ENCODE measurements at regions not wholly inside any gene's neighbourhood (a gene's known extent, or its start where the extent isn't known, plus 50 kb on each side); places are given as distances from the start of the nearest gene placed in this dataset.

DNA sequence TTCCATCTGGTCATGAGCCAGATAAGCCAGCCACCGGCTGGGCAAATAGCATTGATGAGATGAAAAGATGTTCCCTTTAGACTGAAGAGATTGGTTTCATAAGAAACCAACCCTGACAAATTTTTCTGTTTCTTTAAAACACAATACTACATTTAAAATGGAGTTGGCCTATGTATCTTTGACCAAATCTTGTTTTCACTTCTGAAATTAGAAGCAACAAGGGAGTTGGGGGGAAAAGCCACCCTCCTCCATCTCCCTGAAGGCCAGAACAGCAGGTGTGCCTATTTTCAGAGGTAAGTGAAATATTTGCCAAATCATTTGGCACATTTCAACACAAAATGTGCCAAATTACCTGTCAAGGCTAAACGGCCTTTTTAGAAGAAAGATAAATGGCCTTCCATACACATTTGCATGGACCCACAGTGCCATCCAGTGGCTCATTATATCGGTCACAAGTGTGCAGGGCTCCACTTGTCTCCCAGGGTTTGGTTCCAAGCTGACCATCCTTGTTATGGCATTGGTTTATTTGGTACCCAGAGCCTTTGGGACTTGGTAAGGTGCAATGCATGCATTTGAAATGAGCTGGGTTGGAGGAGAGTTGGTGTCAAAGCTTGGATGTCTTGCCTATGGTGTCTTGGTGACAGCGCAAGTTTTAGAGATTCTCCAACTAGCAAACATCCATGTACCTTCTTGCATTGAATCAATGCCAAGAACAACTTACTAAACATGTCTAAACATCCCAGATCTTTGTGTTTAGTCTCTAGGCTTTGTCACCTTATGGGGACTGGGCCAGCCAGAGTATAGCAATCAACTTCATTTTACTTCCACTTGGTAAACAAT, 372.0 kb upstream of the KIF2A start:
- ATAC-seq (no peak), DNase-seq (no peak)
- Mint-ChIP-seq H3K27ac (no peak overlapping the region), H3K36me3 (no peaks in the 10 kb centered on the region), H3K9me3 (ENCODE audit: low read depth) (no peaks in the 10 kb centered on the region), H3K4me3 (no peak overlapping the region), H3K4me1 (no peaks in the 10 kb centered on the region), H3K27me3 (peaks cover 2% of the 10 kb centered on the region)
- CTCF ChIA-PET, result no interaction called here

DNA sequence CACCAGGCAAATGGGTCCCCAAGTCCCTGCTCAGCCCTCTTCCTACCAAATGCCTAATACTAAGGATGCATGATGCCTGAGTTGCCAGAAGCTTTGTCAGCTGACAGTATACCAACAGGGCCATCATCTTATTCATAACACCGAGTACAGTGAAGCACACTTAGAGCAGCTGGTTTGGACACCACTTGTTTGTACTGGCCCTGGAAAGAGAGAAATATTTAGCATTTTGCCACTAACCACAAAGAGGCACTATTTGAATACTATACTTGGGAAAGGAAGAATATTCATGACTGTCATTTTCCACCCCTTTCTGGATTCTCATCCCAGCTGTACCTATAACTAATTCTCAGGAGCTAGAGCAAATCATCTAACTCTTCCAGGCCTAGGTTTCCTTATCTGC, 364.4 kb upstream of the KIF2A start:
- Mint-ChIP-seq H3K9me3 (ENCODE audit: low read depth) (no peaks in the 10 kb centered on the region), H3K27me3 (peaks cover 2% of the 10 kb centered on the region), H3K4me3 (no peak overlapping the region), H3K36me3 (no peaks in the 10 kb centered on the region), H3K4me1 (no peaks in the 10 kb centered on the region), H3K27ac (no peak overlapping the region)
- DNase-seq (no peak), ATAC-seq (no peak)
- CTCF ChIA-PET, result no interaction called here

DNA sequence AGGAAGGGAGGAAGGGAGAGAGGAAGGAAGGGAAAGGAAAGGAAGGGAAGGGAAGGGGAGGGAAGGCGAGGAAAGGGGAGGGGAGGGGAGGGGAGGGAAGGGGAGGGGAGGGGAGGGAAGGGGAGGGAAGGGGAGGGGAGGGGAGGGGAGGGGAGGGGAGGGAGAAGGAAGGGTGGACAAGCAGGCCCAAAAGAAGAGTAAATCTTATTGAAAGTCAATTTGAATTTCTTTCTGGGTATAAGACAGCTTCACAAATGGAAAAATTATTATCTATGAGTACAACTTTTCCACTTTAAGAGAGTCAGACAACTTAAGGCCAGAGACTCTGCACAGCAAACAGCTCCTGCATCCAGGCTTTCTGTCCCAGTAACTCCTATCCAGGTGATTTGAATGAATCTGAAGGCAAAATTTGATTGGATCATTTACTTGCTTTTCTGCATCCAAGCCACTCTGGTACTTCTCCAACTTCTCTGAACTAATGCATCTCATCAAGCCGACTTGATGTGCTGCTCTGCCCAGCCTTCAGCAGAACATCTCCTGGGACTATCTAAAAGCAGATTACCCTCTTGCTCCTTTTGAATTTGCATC, 363.4 kb upstream of the KIF2A start:
- H3K4me3 Mint-ChIP-seq, result no peak overlapping the region
- no peak for ATAC-seq
- no peak overlapping the region for H3K27ac Mint-ChIP-seq
- H3K27me3 Mint-ChIP-seq, result peaks cover 2% of the 10 kb centered on the region
- no peaks in the 10 kb centered on the region for H3K36me3 Mint-ChIP-seq
- CTCF ChIA-PET, result no interaction called here
- no peaks in the 10 kb centered on the region for H3K9me3 Mint-ChIP-seq (ENCODE audit: low read depth)
- DNase-seq, result no peak
- H3K4me1 Mint-ChIP-seq, result no peaks in the 10 kb centered on the region

DNA sequence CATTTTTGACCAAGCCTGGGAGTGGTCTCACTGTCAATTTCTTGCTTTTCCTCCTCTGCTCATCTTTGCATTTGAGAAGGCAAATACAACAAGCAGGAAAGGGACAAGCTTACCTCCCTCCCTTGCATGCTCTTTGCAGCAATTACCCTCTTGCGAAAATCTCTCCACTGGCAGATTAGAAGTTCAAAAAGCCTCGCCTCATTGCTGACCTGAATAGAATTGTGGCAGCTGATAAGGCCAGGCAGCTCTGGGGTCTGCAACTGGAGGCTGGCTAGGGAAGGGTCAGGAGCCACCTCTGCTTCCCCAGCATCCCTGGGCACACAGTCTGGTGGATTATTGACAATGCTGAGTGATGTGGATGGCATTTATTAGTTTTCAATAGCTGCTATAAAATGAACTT, 362.3 kb upstream of the KIF2A start:
- CTCF ChIA-PET, result no interaction called here
- Mint-ChIP-seq H3K27ac (no peak overlapping the region), H3K9me3 (ENCODE audit: low read depth) (no peaks in the 10 kb centered on the region), H3K4me1 (no peaks in the 10 kb centered on the region), H3K27me3 (no peaks in the 10 kb centered on the region), H3K36me3 (no peaks in the 10 kb centered on the region), H3K4me3 (no peak overlapping the region)
- ATAC-seq (no peak), DNase-seq (no peak)

DNA sequence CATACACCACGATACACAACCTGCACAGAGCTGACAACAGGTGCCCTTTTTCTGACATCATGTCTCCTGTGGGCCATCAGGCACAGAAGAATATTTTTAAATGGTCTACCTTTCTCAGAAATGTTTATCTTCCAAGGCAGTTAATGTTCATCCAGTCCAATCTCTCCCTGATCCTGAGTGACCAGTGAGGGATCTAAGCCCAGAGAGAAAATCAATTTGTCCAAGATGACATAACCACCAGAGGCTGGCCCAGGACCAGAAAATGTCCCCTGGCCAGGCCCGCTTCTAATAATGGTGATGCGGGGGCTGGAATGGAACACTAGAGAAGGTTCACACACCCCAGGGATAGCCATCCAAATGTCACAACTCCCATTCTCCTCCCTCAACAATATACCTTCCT, 357.9 kb upstream of the KIF2A start:
- no peak for DNase-seq
- H3K36me3 Mint-ChIP-seq, result no peaks in the 10 kb centered on the region
- CTCF ChIA-PET, result no interaction called here
- no peaks in the 10 kb centered on the region for H3K9me3 Mint-ChIP-seq (ENCODE audit: low read depth)
- H3K4me1 Mint-ChIP-seq, result no peaks in the 10 kb centered on the region
- no peak overlapping the region for H3K4me3 Mint-ChIP-seq
- ATAC-seq, result no peak
- no peak overlapping the region for H3K27ac Mint-ChIP-seq
- H3K27me3 Mint-ChIP-seq, result no peaks in the 10 kb centered on the region

DNA sequence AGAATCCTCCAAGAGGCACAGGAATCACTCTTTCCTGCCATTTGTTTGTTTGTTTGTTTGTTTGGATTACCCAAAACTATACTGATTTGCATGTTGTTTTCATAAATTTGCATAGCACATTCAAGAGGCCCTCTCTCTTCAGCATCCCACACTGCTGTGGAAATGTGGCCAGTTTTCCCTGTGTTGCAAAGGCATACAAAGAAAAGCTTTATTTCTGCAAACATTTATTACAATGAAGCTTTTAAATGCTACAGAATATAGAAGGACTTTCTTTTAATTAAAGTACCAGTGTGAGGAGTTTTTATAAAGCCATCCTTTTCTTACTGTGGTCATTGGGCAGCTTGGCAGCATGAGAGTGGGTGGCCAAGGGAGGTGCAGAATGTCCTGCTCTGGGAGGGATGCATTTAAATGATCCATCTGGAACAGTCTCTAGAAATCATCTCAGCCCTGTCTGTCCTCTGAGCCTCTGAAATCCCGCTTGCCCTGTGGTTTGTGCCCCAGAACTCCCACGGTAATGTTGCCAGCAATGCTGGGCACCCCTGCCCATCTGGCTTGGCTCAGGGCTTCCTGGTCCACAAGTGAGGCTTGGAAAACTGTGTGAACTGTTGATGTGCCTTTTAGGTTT, 356.8 kb upstream of the KIF2A start:
- H3K27me3 Mint-ChIP-seq, result no peaks in the 10 kb centered on the region
- H3K9me3 Mint-ChIP-seq (ENCODE audit: low read depth), result no peaks in the 10 kb centered on the region
- CTCF ChIA-PET, result no interaction called here
- no peak for ATAC-seq
- H3K4me1 Mint-ChIP-seq, result no peaks in the 10 kb centered on the region
- no peaks in the 10 kb centered on the region for H3K36me3 Mint-ChIP-seq
- DNase-seq, result no peak
- H3K4me3 Mint-ChIP-seq, result no peak overlapping the region
- no peak overlapping the region for H3K27ac Mint-ChIP-seq

DNA sequence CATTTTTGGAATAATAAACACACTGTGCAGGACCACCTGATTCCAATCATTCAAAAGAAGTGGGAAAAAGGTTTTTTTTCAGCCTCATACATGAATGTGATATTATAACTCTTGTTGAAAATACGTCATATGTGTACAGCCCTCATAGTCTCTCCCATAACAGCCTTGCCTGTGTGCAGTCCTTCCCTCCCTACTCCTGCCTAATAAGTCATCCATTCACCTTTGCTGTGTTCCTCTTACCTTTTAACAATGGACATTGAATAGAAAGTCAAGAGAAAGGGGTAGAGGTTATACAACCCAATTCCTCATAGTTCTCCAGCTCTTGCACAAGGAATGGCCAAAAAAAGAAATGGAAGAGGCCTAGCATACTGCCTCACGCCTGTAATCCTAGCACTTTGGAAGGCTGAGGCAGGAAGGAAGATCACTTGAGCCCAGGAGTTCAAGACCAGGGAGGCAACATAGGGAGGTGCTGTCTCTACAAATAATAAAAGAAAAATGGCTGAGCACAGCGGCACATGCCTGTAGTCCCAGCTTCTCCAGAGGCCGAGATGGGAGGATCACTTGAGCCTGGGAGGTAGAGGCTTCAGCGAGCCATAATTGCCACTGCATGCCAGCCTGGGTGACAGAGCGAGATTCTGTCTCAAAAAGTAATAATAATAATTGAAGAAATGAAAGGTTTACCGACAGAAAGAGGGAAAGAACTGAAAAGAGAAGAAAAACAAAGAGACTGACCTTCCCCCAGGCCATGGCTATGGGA, 356.1 kb upstream of the KIF2A start:
- ATAC-seq (no peak), DNase-seq (no peak)
- Mint-ChIP-seq H3K27ac (no peak overlapping the region), H3K4me1 (no peaks in the 10 kb centered on the region), H3K36me3 (no peaks in the 10 kb centered on the region), H3K9me3 (ENCODE audit: low read depth) (no peaks in the 10 kb centered on the region), H3K4me3 (no peak overlapping the region), H3K27me3 (no peaks in the 10 kb centered on the region)
- CTCF ChIA-PET, result no interaction called here

DNA sequence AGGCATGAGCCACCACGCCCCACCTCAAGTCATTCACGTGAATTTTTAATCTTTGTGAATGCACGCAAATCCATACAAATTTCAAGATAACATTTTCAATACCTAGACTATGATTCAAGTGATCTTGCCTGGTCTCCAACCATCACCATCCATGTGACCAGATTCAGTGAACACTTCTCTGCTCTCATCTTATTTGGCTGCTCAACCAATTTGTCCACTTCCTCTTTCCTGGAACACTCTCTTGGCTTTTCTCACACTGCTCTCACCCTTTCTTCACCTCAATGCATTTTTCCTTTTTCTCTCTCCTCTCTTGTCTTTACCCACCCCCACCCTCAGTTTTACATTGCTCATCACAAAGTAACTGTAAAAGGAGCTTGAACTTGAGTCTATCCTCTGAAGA, 354.7 kb upstream of the KIF2A start:
- no peak for ATAC-seq
- Mint-ChIP-seq H3K36me3 (no peaks in the 10 kb centered on the region), H3K4me3 (no peak overlapping the region), H3K4me1 (no peaks in the 10 kb centered on the region), H3K27me3 (no peaks in the 10 kb centered on the region), H3K9me3 (ENCODE audit: low read depth) (no peaks in the 10 kb centered on the region), H3K27ac (no peak overlapping the region)
- DNase-seq, result no peak
- CTCF ChIA-PET, result no interaction called here

DNA sequence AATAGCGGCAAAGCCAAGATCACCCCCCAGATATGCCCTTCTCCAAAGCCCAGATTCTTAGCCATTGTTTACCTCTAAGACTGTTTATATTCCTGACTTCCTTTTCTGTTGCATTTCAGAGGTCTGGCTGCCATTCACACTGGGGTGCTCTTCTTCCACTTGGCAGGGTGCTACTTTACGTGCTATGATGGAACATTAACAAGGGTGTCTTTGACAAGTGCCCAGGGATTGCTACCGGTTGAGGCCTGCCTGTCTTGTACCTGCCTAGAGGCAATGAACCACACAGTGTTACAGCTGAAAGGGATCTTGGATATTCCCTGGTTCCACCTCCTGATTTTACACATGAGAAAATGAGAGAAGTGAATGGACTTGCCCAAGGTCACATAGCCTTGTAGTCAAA, 352.1 kb upstream of the KIF2A start:
- no peak for ATAC-seq
- CTCF ChIA-PET, result no interaction called here
- no peak for DNase-seq
- Mint-ChIP-seq H3K36me3 (no peaks in the 10 kb centered on the region), H3K4me3 (no peak overlapping the region), H3K4me1 (no peaks in the 10 kb centered on the region), H3K27ac (no peak overlapping the region), H3K27me3 (no peaks in the 10 kb centered on the region), H3K9me3 (ENCODE audit: low read depth) (no peaks in the 10 kb centered on the region)

DNA sequence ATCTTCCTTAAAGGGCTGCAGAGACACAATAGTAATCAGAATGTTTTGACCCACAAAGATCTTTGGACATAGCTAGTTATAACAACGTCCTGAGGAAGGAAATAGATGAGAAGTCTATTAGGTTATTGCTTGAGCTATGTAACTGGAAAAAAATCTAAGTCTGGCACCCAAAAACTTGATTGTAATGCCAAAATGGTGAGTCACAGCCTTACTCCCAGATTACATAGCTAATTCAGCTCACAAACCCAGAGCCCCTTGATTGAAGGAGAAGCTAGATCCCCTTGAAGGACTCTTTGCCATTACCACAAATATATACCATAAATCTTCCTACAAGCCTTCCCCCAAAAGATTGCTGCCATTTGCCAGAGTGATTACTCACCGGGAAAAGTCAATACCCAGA, 341.8 kb upstream of the KIF2A start:
- H3K36me3 Mint-ChIP-seq, result no peaks in the 10 kb centered on the region
- DNase-seq (no peak), ATAC-seq (no peak)
- CTCF ChIA-PET, result no interaction called here
- peaks cover 4% of the 10 kb centered on the region for H3K27me3 Mint-ChIP-seq
- H3K27ac Mint-ChIP-seq, result no peak overlapping the region
- H3K9me3 Mint-ChIP-seq (ENCODE audit: low read depth), result no peaks in the 10 kb centered on the region
- no peaks in the 10 kb centered on the region for H3K4me1 Mint-ChIP-seq
- no peak overlapping the region for H3K4me3 Mint-ChIP-seq

DNA sequence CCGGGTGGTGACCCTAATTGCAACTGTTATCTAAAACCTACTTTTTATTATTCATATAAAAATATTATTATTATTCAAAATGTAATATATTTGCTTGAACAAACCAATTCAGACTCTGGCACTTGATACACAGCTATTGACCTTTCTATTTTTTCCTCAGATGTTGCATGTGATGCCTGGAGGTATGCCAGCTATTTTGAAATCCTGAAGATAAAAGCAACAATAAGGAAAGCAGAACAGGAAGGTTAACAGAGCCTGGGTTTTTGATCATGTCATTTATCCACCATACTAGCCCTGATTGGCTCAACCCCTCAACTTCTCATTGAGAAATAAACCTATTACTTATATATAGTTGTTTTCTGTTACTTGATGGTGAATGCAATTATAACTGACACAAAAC, 340.9 kb upstream of the KIF2A start:
- H3K4me1 Mint-ChIP-seq, result no peaks in the 10 kb centered on the region
- H3K27me3 Mint-ChIP-seq, result peaks cover 4% of the 10 kb centered on the region
- ATAC-seq (no peak), DNase-seq (no peak)
- no peak overlapping the region for H3K4me3 Mint-ChIP-seq
- no peaks in the 10 kb centered on the region for H3K36me3 Mint-ChIP-seq
- no peaks in the 10 kb centered on the region for H3K9me3 Mint-ChIP-seq (ENCODE audit: low read depth)
- CTCF ChIA-PET, result no interaction called here
- no peak overlapping the region for H3K27ac Mint-ChIP-seq

DNA sequence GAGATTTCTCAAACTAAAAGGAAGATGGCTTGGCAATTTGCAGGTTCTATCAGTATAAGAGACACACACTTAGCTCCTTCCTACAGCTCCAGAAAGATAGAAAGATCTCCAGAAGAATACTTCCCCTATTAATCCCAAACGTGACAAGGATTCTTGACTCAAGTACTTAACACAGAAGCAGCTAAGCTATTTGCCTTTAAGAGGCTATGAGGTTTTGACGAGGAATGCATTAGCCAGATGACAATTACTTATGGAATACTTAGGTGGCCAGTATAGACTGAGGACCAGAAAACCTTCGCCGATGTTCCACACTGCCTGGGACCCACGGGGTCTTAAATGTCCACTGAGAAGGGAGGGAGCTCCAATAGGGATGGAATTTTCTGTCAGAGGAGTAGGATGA, 340.5 kb upstream of the KIF2A start:
- Mint-ChIP-seq H3K27me3 (peaks cover 4% of the 10 kb centered on the region), H3K36me3 (no peaks in the 10 kb centered on the region), H3K4me3 (no peak overlapping the region), H3K27ac (no peak overlapping the region), H3K9me3 (ENCODE audit: low read depth) (no peaks in the 10 kb centered on the region), H3K4me1 (no peaks in the 10 kb centered on the region)
- DNase-seq (no peak), ATAC-seq (no peak)
- CTCF ChIA-PET, result no interaction called here

DNA sequence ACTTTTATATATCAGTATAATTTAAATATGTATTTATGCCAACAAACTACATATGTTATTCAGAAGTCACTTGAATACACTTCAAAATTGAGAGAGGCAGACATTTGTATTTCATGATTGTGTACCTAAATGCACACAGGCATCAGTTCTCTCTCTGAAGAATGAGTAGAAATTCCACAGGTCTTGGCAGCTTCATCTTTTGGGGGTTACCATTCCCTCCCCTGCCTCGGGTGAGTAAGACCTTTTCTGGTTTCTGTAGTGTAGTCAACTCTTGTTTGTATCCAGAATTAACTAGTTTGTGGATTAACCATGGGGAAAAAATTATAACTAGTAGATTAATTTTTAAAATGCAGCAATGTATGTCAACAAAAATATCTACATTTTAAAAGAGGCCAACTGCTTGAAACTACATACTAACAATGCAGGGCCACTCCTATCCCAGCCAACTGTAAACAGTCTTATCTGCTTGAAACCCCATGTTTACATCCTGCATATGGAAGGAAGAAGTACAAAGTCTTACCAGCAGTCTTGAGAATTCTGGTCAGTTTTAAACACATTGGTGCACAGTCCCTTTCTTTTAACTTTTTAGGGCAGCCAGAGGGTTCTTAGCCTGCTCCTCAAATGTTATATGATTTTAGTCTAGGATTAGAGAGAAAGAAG, 339.6 kb upstream of the KIF2A start:
- Mint-ChIP-seq H3K4me3 (no peak overlapping the region), H3K36me3 (no peaks in the 10 kb centered on the region), H3K27ac (no peak overlapping the region), H3K4me1 (no peaks in the 10 kb centered on the region), H3K9me3 (ENCODE audit: low read depth) (no peaks in the 10 kb centered on the region), H3K27me3 (peaks cover 8% of the 10 kb centered on the region)
- no peak for ATAC-seq
- CTCF ChIA-PET, result no interaction called here
- no peak for DNase-seq

All from activated CD8-positive, alpha-beta memory T cell treated with anti-CD3 and anti-CD28 coated beads, Interleukin-2, amount 10 ng/mL, durations not matched to agents 7 days and 5 days (primary cell).